HCT116 (cell line): ENCODE measurements at regions not wholly inside any gene's neighbourhood (a gene's known extent, or its start where the extent isn't known, plus 50 kb on each side); places are given as distances from the start of the nearest gene placed in this dataset.

ENCODE experiments used
- EGR1 ChIP-seq: IDR thresholded peaks from 2 replicates; pipeline ENCODE4 v1.6.1; 2012; ENCODE audit warnings: low read depth
- EZH2 ChIP-seq: fragments of 200-600 bp; sonication (generic); IDR thresholded peaks from 2 replicates; pipeline ENCODE4 v1.6.1; 2017; ENCODE audit warnings: antibody characterized with exemption, mixed run types
- FOSL1 ChIP-seq: IDR thresholded peaks from 2 replicates; pipeline ENCODE4 v1.6.1; 2012; ENCODE audit warnings: low read depth
- POLR2A ChIP-seq: IDR thresholded peaks from 2 replicates; pipeline ENCODE4 v1.7.0; 2011; ENCODE audit warnings: borderline replicate concordance; ENCODE audit not compliant: insufficient read depth, insufficient read length; ENCODE audit errors: extremely low read depth
- POLR2AphosphoS5 ChIP-seq: IDR thresholded peaks from 2 replicates; pipeline ENCODE4 v1.6.1; 2011; ENCODE audit warnings: mild to moderate bottlenecking, low read depth, low read length, moderate library complexity
- SRF ChIP-seq: IDR thresholded peaks from 2 replicates; pipeline ENCODE4 v1.6.1; 2012; ENCODE audit warnings: low read depth
- TF ChIP-seq, protein P1 (sequence below), 3 experiments: fragments of 200-600 bp in 1 of 3; sonication (generic) in 1 of 3; IDR thresholded peaks in 2 of 3; conservative IDR thresholded peaks in 1 of 3; 2 replicates each; pipeline ENCODE4 v1.5.1; 2012 to 2017; ENCODE audit warnings: low read depth in 2 of 3, low read length in 2 of 3, antibody characterized with exemption in 1 of 3, borderline replicate concordance in 1 of 3, control low read depth in 1 of 3, mild to moderate bottlenecking in 1 of 3, mixed read lengths in 1 of 3, mixed run types in 1 of 3, moderate library complexity in 1 of 3; ENCODE audit not compliant: insufficient read depth in 1 of 3

DNA sequence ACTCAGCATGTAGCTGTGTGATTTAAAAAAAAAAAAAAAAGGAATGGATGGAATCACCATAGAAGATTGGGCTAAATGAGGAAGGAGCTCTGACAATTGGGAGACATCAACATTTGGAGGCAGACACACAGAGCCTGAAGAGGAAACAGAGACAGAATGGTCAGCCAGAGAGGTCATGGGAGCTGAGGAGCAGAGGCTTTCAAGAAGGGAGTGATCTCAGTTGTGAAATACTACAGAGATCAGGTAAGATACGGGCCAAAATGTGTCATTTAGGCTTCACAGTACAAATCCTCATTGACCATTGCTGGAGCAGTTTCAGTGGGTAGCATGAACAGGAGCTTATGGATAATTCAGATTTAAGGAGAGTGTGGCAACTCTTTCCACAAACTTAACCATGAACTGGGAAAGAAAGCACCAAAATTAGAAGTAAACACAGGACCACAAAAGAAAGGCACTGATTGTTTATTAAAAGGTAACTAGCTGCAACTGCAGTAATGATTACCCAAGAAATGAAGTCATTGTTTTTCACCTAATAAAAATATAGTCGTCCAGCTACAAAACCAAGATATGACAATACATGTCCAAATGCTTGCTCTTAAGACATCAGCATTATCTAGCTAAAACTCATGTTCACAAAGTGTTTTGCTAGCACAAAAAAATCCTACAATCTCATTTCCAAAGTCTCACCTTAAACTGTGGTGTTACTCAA lies 203.2 kb downstream of the DHX15 start:
- TF ChIP-seq, protein P1, sequence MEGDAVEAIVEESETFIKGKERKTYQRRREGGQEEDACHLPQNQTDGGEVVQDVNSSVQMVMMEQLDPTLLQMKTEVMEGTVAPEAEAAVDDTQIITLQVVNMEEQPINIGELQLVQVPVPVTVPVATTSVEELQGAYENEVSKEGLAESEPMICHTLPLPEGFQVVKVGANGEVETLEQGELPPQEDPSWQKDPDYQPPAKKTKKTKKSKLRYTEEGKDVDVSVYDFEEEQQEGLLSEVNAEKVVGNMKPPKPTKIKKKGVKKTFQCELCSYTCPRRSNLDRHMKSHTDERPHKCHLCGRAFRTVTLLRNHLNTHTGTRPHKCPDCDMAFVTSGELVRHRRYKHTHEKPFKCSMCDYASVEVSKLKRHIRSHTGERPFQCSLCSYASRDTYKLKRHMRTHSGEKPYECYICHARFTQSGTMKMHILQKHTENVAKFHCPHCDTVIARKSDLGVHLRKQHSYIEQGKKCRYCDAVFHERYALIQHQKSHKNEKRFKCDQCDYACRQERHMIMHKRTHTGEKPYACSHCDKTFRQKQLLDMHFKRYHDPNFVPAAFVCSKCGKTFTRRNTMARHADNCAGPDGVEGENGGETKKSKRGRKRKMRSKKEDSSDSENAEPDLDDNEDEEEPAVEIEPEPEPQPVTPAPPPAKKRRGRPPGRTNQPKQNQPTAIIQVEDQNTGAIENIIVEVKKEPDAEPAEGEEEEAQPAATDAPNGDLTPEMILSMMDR (IDR thresholded peaks at IDR 0.05 in 2 of 3, conservative IDR thresholded peaks at IDR 0.05 in 1 of 3; ENCODE audit: borderline replicate concordance in 1 of 3, insufficient read depth in 1 of 3, low read depth in 2 of 3, low read length in 2 of 3) = no peak
- TF ChIP-seq EZH2 = no peak
- no peak for TF ChIP-seq EGR1
- TF ChIP-seq FOSL1 = no peak
- no peak for TF ChIP-seq POLR2A
- no peak for TF ChIP-seq SRF
- no peak for TF ChIP-seq POLR2AphosphoS5
